ENCODE measurements at regions not wholly inside any gene's neighbourhood (a gene's known extent, or its start where the extent isn't known, plus 50 kb on each side); places are given as distances from the start of the nearest gene placed in this dataset.

- H3K4me3 ChIP-seq (ENCODE audit: low read depth, low read length): no peak overlapping the region
- no peak for DNase-seq (ENCODE audit: low read depth)
Observed at GRCh38 chr5:145316282-145316681, 518.9 kb downstream of the PRELID2 start.

DNA sequence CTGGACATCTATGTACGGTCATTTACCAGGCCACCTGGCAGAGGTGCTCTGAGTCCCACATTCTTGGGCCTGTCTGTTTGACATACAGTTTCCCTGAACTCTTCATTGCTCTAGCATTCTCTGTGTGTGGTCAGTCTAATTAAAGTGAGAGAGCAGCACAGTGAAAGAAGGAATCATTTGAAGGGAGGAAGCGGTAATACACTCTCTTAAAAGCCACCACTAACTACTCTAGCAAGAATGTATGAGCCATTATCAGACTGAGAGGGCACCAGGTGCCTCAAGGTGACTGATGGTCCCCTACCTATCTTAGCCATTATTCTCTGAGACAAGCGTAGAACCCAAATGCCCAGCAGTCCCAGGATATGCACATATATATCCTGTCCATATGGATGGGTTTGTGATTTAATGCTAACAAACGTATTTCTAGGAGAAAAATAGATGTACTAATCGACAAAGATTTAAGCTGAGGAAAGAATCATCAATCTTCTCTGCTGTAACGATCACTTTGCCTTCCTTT is 527.2 kb downstream of the PRELID2 start:
- DNase-seq (ENCODE audit: low read depth): no peak
- no peak for TF ChIP-seq CTCF (conservative IDR thresholded peaks at IDR 0.05; ENCODE audit: low read depth, low read length)
- no peak overlapping the region for H3K4me3 ChIP-seq (ENCODE audit: low read depth, low read length)

More at GRCh38 chr5:145316282-145316681, 518.9 kb downstream of the PRELID2 start:
- no peak for TF ChIP-seq CTCF (conservative IDR thresholded peaks at IDR 0.05; ENCODE audit: low read depth, low read length)

- DNase-seq (ENCODE audit: low read depth): no peak
- no peak for TF ChIP-seq CTCF (conservative IDR thresholded peaks at IDR 0.05; ENCODE audit: low read depth, low read length)
- H3K4me3 ChIP-seq (ENCODE audit: low read depth, low read length): no peak overlapping the region
Observed at GRCh38 chr5:145295236-145295835, 539.8 kb downstream of the PRELID2 start.

DNA sequence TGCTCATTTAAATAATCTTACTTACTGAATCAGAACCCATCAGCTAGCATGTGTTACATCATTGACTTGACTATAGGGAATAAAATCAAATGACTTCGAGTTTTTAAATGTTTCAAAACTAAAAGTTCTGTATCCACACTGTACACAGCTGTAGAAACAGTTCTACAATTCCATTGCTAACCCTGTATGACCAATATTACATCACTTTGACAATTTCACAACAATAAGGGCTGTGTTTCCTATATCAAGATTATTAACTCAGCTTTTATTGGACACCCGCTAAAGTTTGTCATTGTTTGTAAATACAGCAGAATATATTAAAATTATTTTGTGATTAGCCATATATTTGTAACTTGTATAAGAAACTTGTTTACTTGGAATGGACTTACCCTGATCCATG is 540.8 kb downstream of the PRELID2 start:
- DNase-seq (ENCODE audit: low read depth): no peak
- no peak overlapping the region for H3K4me3 ChIP-seq (ENCODE audit: low read depth, low read length)
- no peak for TF ChIP-seq CTCF (conservative IDR thresholded peaks at IDR 0.05; ENCODE audit: low read depth, low read length)

GRCh38 chr5:145293716-145294115 is 541.4 kb downstream of the PRELID2 start:
- DNase-seq (ENCODE audit: low read depth): no peak
- H3K4me3 ChIP-seq (ENCODE audit: low read depth, low read length): no peak overlapping the region
- no peak for TF ChIP-seq CTCF (conservative IDR thresholded peaks at IDR 0.05; ENCODE audit: low read depth, low read length)

DNA sequence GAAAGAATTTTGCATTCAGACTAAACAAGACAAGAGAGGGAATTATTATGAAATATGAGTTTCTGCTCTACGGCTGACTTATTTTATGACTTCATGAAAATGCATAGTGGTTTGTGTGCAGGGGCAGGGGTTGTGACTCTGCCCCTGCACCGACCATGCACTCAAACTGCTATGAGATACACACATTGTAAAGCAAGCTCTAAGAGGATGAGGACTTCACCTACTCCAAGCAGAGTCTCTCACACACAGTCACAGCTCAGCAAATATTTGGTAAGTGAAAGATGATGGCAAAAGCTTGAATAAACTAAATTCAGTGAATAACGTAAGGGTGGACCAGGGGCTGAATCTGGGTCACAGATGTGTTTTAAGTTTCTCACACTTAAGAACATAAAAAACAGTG is 542.9 kb downstream of the PRELID2 start:
- DNase-seq (ENCODE audit: low read depth): no peak
- no peak overlapping the region for H3K4me3 ChIP-seq (ENCODE audit: low read depth, low read length)
- no peak for TF ChIP-seq CTCF (conservative IDR thresholded peaks at IDR 0.05; ENCODE audit: low read depth, low read length)

- TF ChIP-seq CTCF (conservative IDR thresholded peaks at IDR 0.05; ENCODE audit: low read depth, low read length): no peak
- DNase-seq (ENCODE audit: low read depth): no peak
- H3K4me3 ChIP-seq (ENCODE audit: low read depth, low read length): no peak overlapping the region
Observed at GRCh38 chr5:145283141-145283810, 551.9 kb downstream of the PRELID2 start.
